A549 (cell line): ENCODE measurements at regions not wholly inside any gene's neighbourhood (a gene's known extent, or its start where the extent isn't known, plus 50 kb on each side); places are given as distances from the start of the nearest gene placed in this dataset.

Experiments used
- CBX8 ChIP-seq: fragments of 200-600 bp; sonication (generic); IDR thresholded peaks from 2 replicates; pipeline ENCODE4 v1.6.1; 2016
- CEBPB ChIP-seq, 2 experiments: fragments of >200 bp in 1 of 2; sonication (Bioruptor Twin) in 1 of 2; formaldehyde crosslinking in 1 of 2; IDR thresholded peaks; 2 replicates each; pipeline ENCODE4 v1.6.1; 2012 to 2016
- FOSB ChIP-seq: fragments of 250-450 bp; sonication (Bioruptor Pico); IDR thresholded peaks from 2 replicates; pipeline ENCODE4 v1.5.0; 2020; ENCODE audit warnings: mild to moderate bottlenecking, moderate library complexity
- HDAC2 ChIP-seq: fragments of 200-600 bp; sonication (generic); IDR thresholded peaks from 2 replicates; pipeline ENCODE4 v1.6.1; 2016
- HOXB5 ChIP-seq: fragments of 250-450 bp; sonication (Bioruptor Pico); IDR thresholded peaks from 2 replicates; pipeline ENCODE4 v1.5.0; 2020; ENCODE audit warnings: mild to moderate bottlenecking, moderate library complexity
- POLR2A ChIP-seq: IDR thresholded peaks from 2 replicates; pipeline ENCODE4 v1.6.1; 2012; ENCODE audit warnings: mild to moderate bottlenecking, low read length
- RFX5 ChIP-seq: fragments of 450-650 bp; IDR thresholded peaks from 2 replicates; pipeline ENCODE4 v1.7.1; 2014; ENCODE audit warnings: antibody characterized with exemption, mild to moderate bottlenecking, moderate library complexity
- TF ChIP-seq, protein P1 (sequence below): IDR thresholded peaks from 2 replicates; pipeline ENCODE4 v1.6.1; 2012
- TF ChIP-seq, protein P2 (sequence below): fragments of >200 bp; sonication (Bioruptor Twin); formaldehyde crosslinking; IDR thresholded peaks from 3 replicates; pipeline ENCODE4 v1.5.1; 2016
- TF ChIP-seq, protein P3 (sequence below): fragments of 450-650 bp; IDR thresholded peaks from 2 replicates; pipeline ENCODE4 v1.6.1; 2014; ENCODE audit warnings: antibody characterized with exemption

GRCh38 chr21:18970941-18971340 lies 567.4 kb upstream of the TMPRSS15 start:
- TF ChIP-seq HDAC2 (no peak), CBX8 (no peak), CEBPB (IDR thresholded peaks at IDR 0.05) (no peak), POLR2A (no peak), FOSB (CRISPR knock-in tag) (no peak), RFX5 (no peak), HOXB5 (no peak)
- TF ChIP-seq, protein P1, sequence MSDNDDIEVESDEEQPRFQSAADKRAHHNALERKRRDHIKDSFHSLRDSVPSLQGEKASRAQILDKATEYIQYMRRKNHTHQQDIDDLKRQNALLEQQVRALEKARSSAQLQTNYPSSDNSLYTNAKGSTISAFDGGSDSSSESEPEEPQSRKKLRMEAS = no peak
- TF ChIP-seq, protein P2, sequence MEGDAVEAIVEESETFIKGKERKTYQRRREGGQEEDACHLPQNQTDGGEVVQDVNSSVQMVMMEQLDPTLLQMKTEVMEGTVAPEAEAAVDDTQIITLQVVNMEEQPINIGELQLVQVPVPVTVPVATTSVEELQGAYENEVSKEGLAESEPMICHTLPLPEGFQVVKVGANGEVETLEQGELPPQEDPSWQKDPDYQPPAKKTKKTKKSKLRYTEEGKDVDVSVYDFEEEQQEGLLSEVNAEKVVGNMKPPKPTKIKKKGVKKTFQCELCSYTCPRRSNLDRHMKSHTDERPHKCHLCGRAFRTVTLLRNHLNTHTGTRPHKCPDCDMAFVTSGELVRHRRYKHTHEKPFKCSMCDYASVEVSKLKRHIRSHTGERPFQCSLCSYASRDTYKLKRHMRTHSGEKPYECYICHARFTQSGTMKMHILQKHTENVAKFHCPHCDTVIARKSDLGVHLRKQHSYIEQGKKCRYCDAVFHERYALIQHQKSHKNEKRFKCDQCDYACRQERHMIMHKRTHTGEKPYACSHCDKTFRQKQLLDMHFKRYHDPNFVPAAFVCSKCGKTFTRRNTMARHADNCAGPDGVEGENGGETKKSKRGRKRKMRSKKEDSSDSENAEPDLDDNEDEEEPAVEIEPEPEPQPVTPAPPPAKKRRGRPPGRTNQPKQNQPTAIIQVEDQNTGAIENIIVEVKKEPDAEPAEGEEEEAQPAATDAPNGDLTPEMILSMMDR = no peak
- TF ChIP-seq, protein P3, sequence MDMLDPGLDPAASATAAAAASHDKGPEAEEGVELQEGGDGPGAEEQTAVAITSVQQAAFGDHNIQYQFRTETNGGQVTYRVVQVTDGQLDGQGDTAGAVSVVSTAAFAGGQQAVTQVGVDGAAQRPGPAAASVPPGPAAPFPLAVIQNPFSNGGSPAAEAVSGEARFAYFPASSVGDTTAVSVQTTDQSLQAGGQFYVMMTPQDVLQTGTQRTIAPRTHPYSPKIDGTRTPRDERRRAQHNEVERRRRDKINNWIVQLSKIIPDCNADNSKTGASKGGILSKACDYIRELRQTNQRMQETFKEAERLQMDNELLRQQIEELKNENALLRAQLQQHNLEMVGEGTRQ = no peak
